SK-N-SH treated with all-trans-retinoic acid at 6 μM for 48 hours (cell line): ENCODE measurements at regions not wholly inside any gene's neighbourhood (a gene's known extent, or its start where the extent isn't known, plus 50 kb on each side); places are given as distances from the start of the nearest gene placed in this dataset.
"Not testable (repeated sequence)": the region's sequence is repeated elsewhere in the genome, so short reads cannot be mapped to it uniquely, and the experiment has no call there.

Source experiments
- ATAC-seq: fragments of 200-7000 bp; cut with Tn5 transposase; 3 replicates; pipeline ENCODE4 v1.9.1; 2020; ENCODE audit warnings: mild to moderate bottlenecking, moderate library complexity
- CSDC2 ChIP-seq: fragments of 250-450 bp; sonication (Bioruptor Pico); IDR thresholded peaks from 2 replicates; pipeline ENCODE4 v1.5.0; 2020; ENCODE audit warnings: mild to moderate bottlenecking, moderate library complexity
- GLIS3 ChIP-seq: fragments of 250-450 bp; sonication (Bioruptor Pico); IDR thresholded peaks from 2 replicates; pipeline ENCODE4 v1.5.0; 2020; ENCODE audit warnings: mild to moderate bottlenecking, moderate library complexity
- ISL1 ChIP-seq: fragments of 250-450 bp; sonication (Bioruptor Pico); IDR thresholded peaks from 2 replicates; pipeline ENCODE4 v2.1.2; 2022; ENCODE audit warnings: mild to moderate bottlenecking, moderate library complexity
- OSR1 ChIP-seq: fragments of 250-450 bp; sonication (Bioruptor Pico); IDR thresholded peaks from 2 replicates; pipeline ENCODE4 v1.8.0; 2022; ENCODE audit warnings: moderate library complexity, mild to moderate bottlenecking, inconsistent platforms
- PPARA ChIP-seq: fragments of 250-450 bp; sonication (Bioruptor Pico); IDR thresholded peaks from 2 replicates; pipeline ENCODE4 v1.5.0; 2020; ENCODE audit warnings: mild to moderate bottlenecking, borderline replicate concordance
- RARB ChIP-seq: fragments of 250-450 bp; sonication (Bioruptor Pico); IDR thresholded peaks from 2 replicates; pipeline ENCODE4 v1.8.0; 2021; ENCODE audit warnings: mild to moderate bottlenecking, moderate library complexity
- SNAI2 ChIP-seq: fragments of 250-450 bp; sonication (Bioruptor Pico); IDR thresholded peaks from 2 replicates; pipeline ENCODE4 v1.5.0; 2020; ENCODE audit warnings: mild to moderate bottlenecking, moderate library complexity
- TCF4 ChIP-seq: fragments of 250-450 bp; sonication (Bioruptor Pico); IDR thresholded peaks from 2 replicates; pipeline ENCODE4 v1.8.0; 2021; ENCODE audit warnings: mild to moderate bottlenecking, moderate library complexity, borderline replicate concordance
- TOX ChIP-seq: fragments of 250-450 bp; sonication (Bioruptor Pico); IDR thresholded peaks from 2 replicates; pipeline ENCODE4 v1.8.0; 2021; ENCODE audit warnings: mild to moderate bottlenecking, moderate library complexity, borderline replicate concordance
- ZC3H10 ChIP-seq: fragments of 250-450 bp; sonication (Bioruptor Pico); IDR thresholded peaks from 2 replicates; pipeline ENCODE4 v1.5.1; 2021; ENCODE audit warnings: mild to moderate bottlenecking, moderate library complexity
- ZFP3 ChIP-seq: fragments of 250-450 bp; sonication (Bioruptor Pico); IDR thresholded peaks from 2 replicates; pipeline ENCODE4 v1.5.0; 2020; ENCODE audit warnings: mild to moderate bottlenecking, moderate library complexity
- ZFP30 ChIP-seq: fragments of 450-650 bp; formaldehyde crosslinking; IDR thresholded peaks from 2 replicates; pipeline ENCODE4 v1.5.0; 2022; ENCODE audit warnings: mild to moderate bottlenecking, moderate library complexity
- ZNF565 ChIP-seq: fragments of 450-650 bp; formaldehyde crosslinking; conservative IDR thresholded peaks from 2 replicates; pipeline ENCODE4 v1.5.0; 2020; ENCODE audit warnings: low read depth, mild to moderate bottlenecking, moderate library complexity
- ZNF8 ChIP-seq: fragments of 450-650 bp; formaldehyde crosslinking; IDR thresholded peaks from 2 replicates; pipeline ENCODE4 v1.5.0; 2020; ENCODE audit warnings: mild to moderate bottlenecking, moderate library complexity
- TF ChIP-seq, protein P1 (sequence below): fragments of 250-450 bp; sonication (Bioruptor Pico); IDR thresholded peaks from 2 replicates; pipeline ENCODE4 v1.5.1; 2021; ENCODE audit warnings: mild to moderate bottlenecking, moderate library complexity
- TF ChIP-seq, protein P2 (sequence below): fragments of 250-450 bp; sonication (Bioruptor Pico); IDR thresholded peaks from 2 replicates; pipeline ENCODE4 v1.5.1; 2020; ENCODE audit warnings: low read depth, mild to moderate bottlenecking, moderate library complexity
- TF ChIP-seq, protein P3 (sequence below): fragments of 250-450 bp; sonication (Bioruptor Pico); IDR thresholded peaks from 2 replicates; pipeline ENCODE4 v1.8.0; 2020; ENCODE audit warnings: mild to moderate bottlenecking, moderate library complexity, borderline replicate concordance

DNA sequence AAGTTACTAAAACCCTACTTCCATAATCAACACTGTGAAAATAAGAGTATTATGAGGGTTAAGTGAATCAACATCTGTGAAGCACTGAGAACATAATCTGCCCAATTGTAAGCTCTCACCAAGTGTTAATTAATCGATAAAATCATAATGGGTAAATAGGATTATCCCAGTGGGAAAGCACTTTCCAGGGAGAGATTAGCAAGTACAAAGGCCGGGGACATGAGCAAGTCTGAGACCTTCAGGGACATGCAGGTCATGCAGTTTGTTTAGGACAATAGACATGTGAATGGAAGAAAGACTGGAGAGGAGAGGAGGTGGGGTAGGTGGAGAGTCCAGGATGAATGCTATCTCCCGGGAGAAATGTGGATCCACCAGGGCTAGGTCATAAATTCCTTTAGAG lies 57.8 kb upstream of the FIBIN start (continued):
- TF ChIP-seq, protein P1, sequence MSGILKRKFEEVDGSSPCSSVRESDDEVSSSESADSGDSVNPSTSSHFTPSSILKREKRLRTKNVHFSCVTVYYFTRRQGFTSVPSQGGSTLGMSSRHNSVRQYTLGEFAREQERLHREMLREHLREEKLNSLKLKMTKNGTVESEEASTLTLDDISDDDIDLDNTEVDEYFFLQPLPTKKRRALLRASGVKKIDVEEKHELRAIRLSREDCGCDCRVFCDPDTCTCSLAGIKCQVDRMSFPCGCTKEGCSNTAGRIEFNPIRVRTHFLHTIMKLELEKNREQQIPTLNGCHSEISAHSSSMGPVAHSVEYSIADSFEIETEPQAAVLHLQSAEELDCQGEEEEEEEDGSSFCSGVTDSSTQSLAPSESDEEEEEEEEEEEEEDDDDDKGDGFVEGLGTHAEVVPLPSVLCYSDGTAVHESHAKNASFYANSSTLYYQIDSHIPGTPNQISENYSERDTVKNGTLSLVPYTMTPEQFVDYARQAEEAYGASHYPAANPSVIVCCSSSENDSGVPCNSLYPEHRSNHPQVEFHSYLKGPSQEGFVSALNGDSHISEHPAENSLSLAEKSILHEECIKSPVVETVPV: no peak
- TF ChIP-seq CSDC2 (CRISPR knock-in tag) (no peak), TOX (CRISPR knock-in tag) (no peak)

DNA sequence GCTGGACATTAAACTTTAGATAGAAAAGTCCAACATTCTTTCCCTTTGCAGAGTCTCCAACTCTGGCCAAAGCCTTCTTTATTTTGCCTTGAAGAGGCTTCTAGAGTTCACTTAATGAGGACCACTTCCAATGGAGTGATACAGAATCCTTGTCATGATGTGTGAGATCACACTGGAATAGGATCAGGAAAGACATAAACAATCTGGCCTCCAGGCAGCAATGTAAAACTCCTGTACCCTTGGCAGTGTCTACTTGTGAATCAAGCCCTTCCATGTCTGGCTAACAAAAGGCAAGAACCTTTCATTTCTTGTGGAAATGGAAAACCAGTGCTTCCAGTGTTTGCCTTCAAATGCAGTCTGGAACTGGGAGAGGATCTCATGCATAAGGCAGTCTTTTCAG lies 56.5 kb upstream of the FIBIN start:
- TF ChIP-seq ZC3H10 (CRISPR knock-in tag): no peak
- no peak for ATAC-seq

DNA sequence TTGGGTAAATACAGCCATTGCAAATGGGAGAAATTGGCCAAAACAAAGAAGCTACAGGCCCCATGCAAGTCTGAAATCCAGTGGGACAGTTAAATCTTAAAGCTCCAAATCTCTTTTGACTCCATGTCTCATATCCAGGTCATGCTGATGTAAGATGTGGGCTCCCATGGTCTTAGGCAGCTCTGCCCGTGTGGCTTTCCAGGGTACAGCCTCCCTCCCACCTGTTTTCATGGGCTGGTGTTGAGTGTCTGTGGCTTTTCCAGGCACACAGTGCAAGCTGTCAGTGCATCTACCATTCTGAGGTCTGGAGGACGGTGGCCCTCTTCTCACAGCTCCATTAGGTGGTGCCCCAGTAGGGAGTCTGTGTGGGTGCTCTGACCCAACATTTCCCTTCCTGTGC lies 53.4 kb upstream of the FIBIN start:
- ATAC-seq: not testable (repeated sequence)

DNA sequence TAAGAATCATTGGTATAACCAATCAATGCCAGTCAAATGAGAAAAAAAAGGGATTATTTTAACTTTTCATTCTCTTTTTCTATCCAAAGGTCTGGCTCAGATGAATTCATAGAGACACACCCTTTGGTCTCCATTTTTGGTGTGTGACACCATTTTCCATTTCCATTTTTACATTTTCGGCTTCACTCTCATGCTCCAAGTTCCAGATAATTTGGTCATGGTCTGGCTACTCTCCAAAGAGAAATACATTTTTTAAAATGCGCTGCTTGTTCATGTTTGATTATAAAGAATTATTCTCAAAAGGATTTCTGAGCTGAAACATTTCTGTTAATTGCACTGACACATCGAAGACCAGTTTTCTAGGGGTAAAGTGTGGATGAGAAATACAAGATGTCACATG lies 51.6 kb upstream of the FIBIN start:
- ATAC-seq: no peak
- TF ChIP-seq SNAI2 (CRISPR knock-in tag): no peak

GRCh38 chr11:26943636-26944035 lies 50.3 kb upstream of the FIBIN start:
- no peak for ATAC-seq
- TF ChIP-seq ZC3H10 (CRISPR knock-in tag): no peak
- no peak for TF ChIP-seq ZFP3
- no peak for TF ChIP-seq PPARA (CRISPR knock-in tag)
- TF ChIP-seq ZFP30: no peak
- no peak for TF ChIP-seq TCF4 (CRISPR knock-in tag)
- no peak for TF ChIP-seq ZNF8
- no peak for TF ChIP-seq SNAI2 (CRISPR knock-in tag)
- TF ChIP-seq RARB: no peak
- TF ChIP-seq GLIS3: no peak
- TF ChIP-seq, protein P2, sequence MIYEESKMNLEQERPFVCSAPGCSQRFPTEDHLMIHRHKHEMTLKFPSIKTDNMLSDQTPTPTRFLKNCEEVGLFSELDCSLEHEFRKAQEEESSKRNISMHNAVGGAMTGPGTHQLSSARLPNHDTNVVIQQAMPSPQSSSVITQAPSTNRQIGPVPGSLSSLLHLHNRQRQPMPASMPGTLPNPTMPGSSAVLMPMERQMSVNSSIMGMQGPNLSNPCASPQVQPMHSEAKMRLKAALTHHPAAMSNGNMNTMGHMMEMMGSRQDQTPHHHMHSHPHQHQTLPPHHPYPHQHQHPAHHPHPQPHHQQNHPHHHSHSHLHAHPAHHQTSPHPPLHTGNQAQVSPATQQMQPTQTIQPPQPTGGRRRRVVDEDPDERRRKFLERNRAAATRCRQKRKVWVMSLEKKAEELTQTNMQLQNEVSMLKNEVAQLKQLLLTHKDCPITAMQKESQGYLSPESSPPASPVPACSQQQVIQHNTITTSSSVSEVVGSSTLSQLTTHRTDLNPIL (CRISPR knock-in tag): no peak
- TF ChIP-seq, protein P1: no peak
- TF ChIP-seq OSR1 (CRISPR knock-in tag): no peak
- TF ChIP-seq ISL1 (CRISPR knock-in tag): no peak
- no peak for TF ChIP-seq CSDC2 (CRISPR knock-in tag)
- no peak for TF ChIP-seq ZNF565 (CRISPR knock-in tag)
- TF ChIP-seq, protein P3, sequence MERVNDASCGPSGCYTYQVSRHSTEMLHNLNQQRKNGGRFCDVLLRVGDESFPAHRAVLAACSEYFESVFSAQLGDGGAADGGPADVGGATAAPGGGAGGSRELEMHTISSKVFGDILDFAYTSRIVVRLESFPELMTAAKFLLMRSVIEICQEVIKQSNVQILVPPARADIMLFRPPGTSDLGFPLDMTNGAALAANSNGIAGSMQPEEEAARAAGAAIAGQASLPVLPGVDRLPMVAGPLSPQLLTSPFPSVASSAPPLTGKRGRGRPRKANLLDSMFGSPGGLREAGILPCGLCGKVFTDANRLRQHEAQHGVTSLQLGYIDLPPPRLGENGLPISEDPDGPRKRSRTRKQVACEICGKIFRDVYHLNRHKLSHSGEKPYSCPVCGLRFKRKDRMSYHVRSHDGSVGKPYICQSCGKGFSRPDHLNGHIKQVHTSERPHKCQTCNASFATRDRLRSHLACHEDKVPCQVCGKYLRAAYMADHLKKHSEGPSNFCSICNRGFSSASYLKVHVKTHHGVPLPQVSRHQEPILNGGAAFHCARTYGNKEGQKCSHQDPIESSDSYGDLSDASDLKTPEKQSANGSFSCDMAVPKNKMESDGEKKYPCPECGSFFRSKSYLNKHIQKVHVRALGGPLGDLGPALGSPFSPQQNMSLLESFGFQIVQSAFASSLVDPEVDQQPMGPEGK (CRISPR knock-in tag): no peak
